HEK293T (cell line): ENCODE measurements at regions not wholly inside any gene's neighbourhood (a gene's known extent, or its start where the extent isn't known, plus 50 kb on each side); places are given as distances from the start of the nearest gene placed in this dataset.

Experiments
- BHLHE40 ChIP-seq: fragments of 450-650 bp; IDR thresholded peaks from 2 replicates; pipeline ENCODE4 v1.6.1; 2016; ENCODE audit warnings: mild to moderate bottlenecking, moderate library complexity, borderline replicate concordance
- CTBP1 ChIP-seq: fragments of 450-650 bp; IDR thresholded peaks from 2 replicates; pipeline ENCODE4 v1.6.1; 2016; ENCODE audit warnings: borderline replicate concordance
- ELF4 ChIP-seq: fragments of 450-650 bp; IDR thresholded peaks from 2 replicates; pipeline ENCODE4 v1.6.1; 2017; ENCODE audit warnings: antibody characterized with exemption
- FOXA1 ChIP-seq: fragments of 450-650 bp; IDR thresholded peaks from 2 replicates; pipeline ENCODE4 v1.6.1; 2016; ENCODE audit warnings: mild to moderate bottlenecking
- FOXK2 ChIP-seq: fragments of 450-650 bp; IDR thresholded peaks from 2 replicates; pipeline ENCODE4 v1.6.1; 2016; ENCODE audit warnings: mild to moderate bottlenecking
- FOXM1 ChIP-seq: fragments of 450-650 bp; IDR thresholded peaks from 2 replicates; pipeline ENCODE4 v1.6.1; 2017; ENCODE audit warnings: mild to moderate bottlenecking, borderline replicate concordance
- HDGF ChIP-seq: fragments of 450-650 bp; IDR thresholded peaks from 2 replicates; pipeline ENCODE4 v1.6.1; 2017; ENCODE audit warnings: antibody characterized with exemption, borderline replicate concordance
- NFRKB ChIP-seq: fragments of 450-650 bp; IDR thresholded peaks from 2 replicates; pipeline ENCODE4 v1.6.1; 2016; ENCODE audit warnings: mild to moderate bottlenecking, moderate library complexity
- SP1 ChIP-seq: fragments of 450-650 bp; IDR thresholded peaks from 2 replicates; pipeline ENCODE4 v1.6.1; 2017
- SUZ12 ChIP-seq: fragments of 450-650 bp; IDR thresholded peaks from 2 replicates; pipeline ENCODE4 v1.6.1; 2016; ENCODE audit warnings: mild to moderate bottlenecking
- TARDBP ChIP-seq: fragments of 450-650 bp; IDR thresholded peaks from 2 replicates; pipeline ENCODE4 v1.6.1; 2016
- ZNF384 ChIP-seq: fragments of 450-650 bp; IDR thresholded peaks from 2 replicates; pipeline ENCODE4 v1.6.1; 2016
- TF ChIP-seq, protein P1 (sequence below): fragments of 450-650 bp; IDR thresholded peaks from 2 replicates; pipeline ENCODE4 v1.6.1; 2016

DNA sequence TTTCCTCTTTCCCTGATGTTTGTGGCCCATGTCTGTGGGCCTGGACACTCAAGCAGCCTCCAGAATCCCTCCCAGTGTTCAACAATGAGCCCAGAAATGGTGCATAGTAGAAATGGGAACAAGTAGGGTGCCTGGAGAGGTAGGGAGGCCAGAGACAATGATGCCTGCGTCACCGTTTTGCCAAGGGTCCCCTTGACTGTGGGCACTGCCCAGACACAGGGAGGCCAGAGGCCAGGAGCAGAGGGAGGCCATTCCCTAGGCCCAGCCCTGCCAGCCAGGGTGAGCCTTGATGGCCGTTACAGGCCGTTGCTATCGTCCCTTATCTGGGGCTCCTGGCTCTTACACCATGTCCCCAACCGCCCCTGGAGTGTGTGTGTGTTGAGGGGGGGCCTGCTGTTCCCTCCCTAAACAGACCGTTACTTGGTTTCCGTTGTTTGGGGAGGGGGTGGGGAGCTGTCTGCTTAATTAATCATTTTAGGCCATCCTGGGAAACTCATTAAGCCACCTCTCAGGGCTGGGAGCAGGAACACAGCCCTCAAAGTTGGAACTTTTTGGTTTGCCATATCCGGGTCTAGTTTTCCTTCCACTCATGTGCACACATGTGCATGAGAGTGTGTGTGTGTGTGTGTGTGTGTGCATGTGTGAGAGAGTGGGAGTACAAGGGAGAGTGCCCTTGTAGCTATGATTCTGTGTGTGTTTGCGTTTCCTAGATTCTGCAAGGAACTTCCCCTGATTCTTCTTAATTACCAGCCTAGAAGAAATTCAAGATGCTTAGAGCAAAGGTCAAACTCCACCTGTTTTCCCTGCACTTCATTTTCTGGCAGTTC is 135.2 kb upstream of the HAAO start:
- no peak for TF ChIP-seq FOXK2
- TF ChIP-seq FOXA1 = no peak
- no peak for TF ChIP-seq ELF4
- TF ChIP-seq, protein P1, sequence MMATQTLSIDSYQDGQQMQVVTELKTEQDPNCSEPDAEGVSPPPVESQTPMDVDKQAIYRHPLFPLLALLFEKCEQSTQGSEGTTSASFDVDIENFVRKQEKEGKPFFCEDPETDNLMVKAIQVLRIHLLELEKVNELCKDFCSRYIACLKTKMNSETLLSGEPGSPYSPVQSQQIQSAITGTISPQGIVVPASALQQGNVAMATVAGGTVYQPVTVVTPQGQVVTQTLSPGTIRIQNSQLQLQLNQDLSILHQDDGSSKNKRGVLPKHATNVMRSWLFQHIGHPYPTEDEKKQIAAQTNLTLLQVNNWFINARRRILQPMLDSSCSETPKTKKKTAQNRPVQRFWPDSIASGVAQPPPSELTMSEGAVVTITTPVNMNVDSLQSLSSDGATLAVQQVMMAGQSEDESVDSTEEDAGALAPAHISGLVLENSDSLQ = no peak
- no peak for TF ChIP-seq TARDBP
- TF ChIP-seq HDGF = no peak
- no peak for TF ChIP-seq ZNF384
- TF ChIP-seq NFRKB = no peak
- TF ChIP-seq FOXM1 = no peak
- TF ChIP-seq SP1 = no peak
- no peak for TF ChIP-seq BHLHE40
- TF ChIP-seq CTBP1 = no peak
- no peak for TF ChIP-seq SUZ12
